ENCODE measurements at regions not wholly inside any gene's neighbourhood (a gene's known extent, or its start where the extent isn't known, plus 50 kb on each side); places are given as distances from the start of the nearest gene placed in this dataset.

- Histone ChIP-seq H3K9me3 (ENCODE audit: low read depth, low read length) (no peaks in the 10 kb centered on the region), H2AFZ (ENCODE audit: low read length) (peak overlapping the region; percentile 97), H3K4me3 (ENCODE audit: insufficient read depth, low read length) (peak overlapping the region; percentile 72), H3K4me2 (ENCODE audit: insufficient read depth, low read length) (peak overlapping the region; percentile 94), H3K27me3 (ENCODE audit: insufficient read depth, low read length) (no peaks in the 10 kb centered on the region), H4K20me1 (ENCODE audit: insufficient read depth, low read length) (no peaks in the 10 kb centered on the region), H3K4me1 (ENCODE audit: insufficient read depth, low read length) (peaks cover 11% of the 10 kb centered on the region), H3K79me2 (ENCODE audit: insufficient read depth, low read length) (no peaks in the 10 kb centered on the region), H3K27ac (ENCODE audit: low read depth, low read length) (peak overlapping the region; percentile 80), H3K36me3 (ENCODE audit: insufficient read depth, low read length) (no peaks in the 10 kb centered on the region)
- TF ChIP-seq, protein P1, sequence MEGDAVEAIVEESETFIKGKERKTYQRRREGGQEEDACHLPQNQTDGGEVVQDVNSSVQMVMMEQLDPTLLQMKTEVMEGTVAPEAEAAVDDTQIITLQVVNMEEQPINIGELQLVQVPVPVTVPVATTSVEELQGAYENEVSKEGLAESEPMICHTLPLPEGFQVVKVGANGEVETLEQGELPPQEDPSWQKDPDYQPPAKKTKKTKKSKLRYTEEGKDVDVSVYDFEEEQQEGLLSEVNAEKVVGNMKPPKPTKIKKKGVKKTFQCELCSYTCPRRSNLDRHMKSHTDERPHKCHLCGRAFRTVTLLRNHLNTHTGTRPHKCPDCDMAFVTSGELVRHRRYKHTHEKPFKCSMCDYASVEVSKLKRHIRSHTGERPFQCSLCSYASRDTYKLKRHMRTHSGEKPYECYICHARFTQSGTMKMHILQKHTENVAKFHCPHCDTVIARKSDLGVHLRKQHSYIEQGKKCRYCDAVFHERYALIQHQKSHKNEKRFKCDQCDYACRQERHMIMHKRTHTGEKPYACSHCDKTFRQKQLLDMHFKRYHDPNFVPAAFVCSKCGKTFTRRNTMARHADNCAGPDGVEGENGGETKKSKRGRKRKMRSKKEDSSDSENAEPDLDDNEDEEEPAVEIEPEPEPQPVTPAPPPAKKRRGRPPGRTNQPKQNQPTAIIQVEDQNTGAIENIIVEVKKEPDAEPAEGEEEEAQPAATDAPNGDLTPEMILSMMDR (IDR thresholded peaks at IDR 0.05; ENCODE audit: extremely low read depth, low read depth, low read length), result peak; percentile 11
- peak; percentile 97 for DNase-seq (ENCODE audit: insufficient read length, low spot score, missing footprints)
Measured at GRCh38 chr6:158869826-158870648, 50.9 kb upstream of the EZR start.

GRCh38 chr6:158868890-158869825 is 50.0 kb upstream of the EZR start:
- Histone ChIP-seq H3K4me1 (ENCODE audit: insufficient read depth, low read length) (peaks cover 13% of the 10 kb centered on the region), H3K27ac (ENCODE audit: low read depth, low read length) (peak overlapping the region; percentile 87), H2AFZ (ENCODE audit: low read length) (peak overlapping the region; percentile 89), H3K36me3 (ENCODE audit: insufficient read depth, low read length) (no peaks in the 10 kb centered on the region), H3K27me3 (ENCODE audit: insufficient read depth, low read length) (no peaks in the 10 kb centered on the region), H3K79me2 (ENCODE audit: insufficient read depth, low read length) (no peaks in the 10 kb centered on the region), H3K4me3 (ENCODE audit: insufficient read depth, low read length) (peak overlapping the region; percentile 72), H3K9me3 (ENCODE audit: low read depth, low read length) (no peaks in the 10 kb centered on the region), H4K20me1 (ENCODE audit: insufficient read depth, low read length) (no peaks in the 10 kb centered on the region), H3K4me2 (ENCODE audit: insufficient read depth, low read length) (peak overlapping the region; percentile 82)
- peak; percentile 97 for DNase-seq (ENCODE audit: insufficient read length, low spot score, missing footprints)
- TF ChIP-seq, protein P1 (IDR thresholded peaks at IDR 0.05; ENCODE audit: extremely low read depth, low read depth, low read length), result no peak
